ENCODE measurements at regions not wholly inside any gene's neighbourhood (a gene's known extent, or its start where the extent isn't known, plus 50 kb on each side); places are given as distances from the start of the nearest gene placed in this dataset.

DNA sequence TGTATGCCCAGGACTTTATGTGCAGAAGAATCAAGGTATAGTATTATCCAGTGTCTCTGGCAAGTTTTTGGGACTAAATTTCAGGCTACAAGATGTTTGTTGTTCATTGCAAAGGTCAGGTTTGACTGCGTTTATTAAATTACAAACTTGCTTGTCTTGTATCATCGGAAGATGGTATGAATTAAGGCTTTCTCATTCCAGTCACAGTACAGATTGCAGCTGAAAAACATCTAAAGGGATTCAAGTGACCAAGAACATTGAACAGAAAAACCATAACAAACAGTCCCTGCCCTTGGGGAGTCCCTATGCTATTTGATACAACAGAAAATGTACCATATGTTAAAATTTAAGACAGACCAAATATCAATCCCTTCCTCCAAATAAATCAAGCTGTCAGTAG, 244.7 kb upstream of the TNC start:
- Histone ChIP-seq H3K4me3 (ENCODE audit: low read depth in 1 of 3, low read length in 3 of 3) (no peak overlapping the region), H3K9me3 (ENCODE audit: control insufficient read depth in 4 of 4, low read length in 3 of 4) (no peaks in the 10 kb centered on the region), H3K27ac (ENCODE audit: low read depth in 1 of 2, low read length in 2 of 2) (no peak overlapping the region), H3K9ac (ENCODE audit: low read depth in 1 of 2, low read length in 2 of 2) (no peak overlapping the region), H3K36me3 (ENCODE audit: control insufficient read depth in 4 of 4, insufficient read depth in 3 of 4, low read depth in 1 of 4, low read length in 3 of 4) (no peaks in the 10 kb centered on the region), H3K27me3 (ENCODE audit: control insufficient read depth in 4 of 4, insufficient read depth in 4 of 4, low read length in 3 of 4) (peaks cover 0 to 3% (median 1%) of the 10 kb centered on the region in 4 donors), H3K4me1 (ENCODE audit: control insufficient read depth in 4 of 4, insufficient read depth in 4 of 4, low read length in 3 of 4) (no peaks in the 10 kb centered on the region)
- TF ChIP-seq RAD21 (IDR thresholded peaks at IDR 0.05), result no peak
- TF ChIP-seq, protein P1, sequence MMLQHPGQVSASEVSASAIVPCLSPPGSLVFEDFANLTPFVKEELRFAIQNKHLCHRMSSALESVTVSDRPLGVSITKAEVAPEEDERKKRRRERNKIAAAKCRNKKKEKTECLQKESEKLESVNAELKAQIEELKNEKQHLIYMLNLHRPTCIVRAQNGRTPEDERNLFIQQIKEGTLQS (IDR thresholded peaks at IDR 0.05), result no peak
- DNase-seq (ENCODE audit: low spot score), result no peak
- 82% methylated on average over 2 of the region's 2 CpGs for WGBS

DNA sequence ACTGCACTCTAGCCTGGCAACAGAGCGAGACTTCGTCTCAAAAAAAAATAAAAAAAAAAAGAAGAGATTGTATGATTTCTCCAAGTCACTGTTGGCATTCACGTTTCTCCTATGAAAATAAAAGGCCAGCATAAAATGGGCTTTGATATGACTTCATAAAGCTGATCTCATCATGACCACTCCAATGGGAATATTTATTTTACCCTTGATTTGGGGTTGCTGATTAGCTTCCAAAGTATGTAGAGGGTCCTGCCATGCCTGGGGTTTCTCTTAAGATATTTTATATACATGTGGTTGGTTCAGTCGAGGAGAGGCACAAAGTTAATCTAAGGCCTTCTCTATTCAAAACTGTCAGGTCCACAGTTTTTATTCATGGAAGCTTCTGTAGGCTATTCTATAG, 247.0 kb upstream of the TNC start:
- 91% methylated on average over 4 of the region's 4 CpGs for WGBS
- peaks cover 0 to 3% (median 1%) of the 10 kb centered on the region in 4 donors for H3K27me3 ChIP-seq (ENCODE audit: control insufficient read depth in 4 of 4, insufficient read depth in 4 of 4, low read length in 3 of 4)
- DNase-seq (ENCODE audit: low spot score), result no peak

DNA sequence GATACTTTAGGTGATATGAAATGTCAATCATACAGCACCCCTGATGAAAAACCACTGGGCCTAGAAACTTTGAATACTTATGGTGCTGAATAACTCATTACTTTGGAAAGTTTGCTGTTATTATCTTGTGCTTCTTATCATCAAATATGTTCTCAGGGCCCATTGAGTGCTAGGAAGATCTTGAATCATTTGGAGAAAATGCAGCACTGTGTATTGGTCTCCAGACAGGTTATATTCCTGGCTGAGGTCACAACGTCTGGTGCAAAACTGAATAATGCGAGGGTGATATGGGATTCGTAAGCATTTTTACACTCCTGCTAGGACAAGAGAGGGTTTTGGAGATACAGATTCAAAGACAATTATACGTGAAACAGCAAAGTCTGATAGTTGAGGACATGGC, 249.4 kb upstream of the TNC start:
- 91% methylated on average over 4 of the region's 4 CpGs for WGBS

More for the DNA sequence above, 247.0 kb upstream of the TNC start:
- H3K9ac ChIP-seq (ENCODE audit: low read depth in 1 of 2, low read length in 2 of 2), result no peak overlapping the region
- no peak overlapping the region for H3K27ac ChIP-seq (ENCODE audit: low read depth in 1 of 2, low read length in 2 of 2)
- H3K4me1 ChIP-seq (ENCODE audit: control insufficient read depth in 4 of 4, insufficient read depth in 4 of 4, low read length in 3 of 4), result peaks cover 0 to 2% (median 0%) of the 10 kb centered on the region in 4 donors
- TF ChIP-seq, protein P2, sequence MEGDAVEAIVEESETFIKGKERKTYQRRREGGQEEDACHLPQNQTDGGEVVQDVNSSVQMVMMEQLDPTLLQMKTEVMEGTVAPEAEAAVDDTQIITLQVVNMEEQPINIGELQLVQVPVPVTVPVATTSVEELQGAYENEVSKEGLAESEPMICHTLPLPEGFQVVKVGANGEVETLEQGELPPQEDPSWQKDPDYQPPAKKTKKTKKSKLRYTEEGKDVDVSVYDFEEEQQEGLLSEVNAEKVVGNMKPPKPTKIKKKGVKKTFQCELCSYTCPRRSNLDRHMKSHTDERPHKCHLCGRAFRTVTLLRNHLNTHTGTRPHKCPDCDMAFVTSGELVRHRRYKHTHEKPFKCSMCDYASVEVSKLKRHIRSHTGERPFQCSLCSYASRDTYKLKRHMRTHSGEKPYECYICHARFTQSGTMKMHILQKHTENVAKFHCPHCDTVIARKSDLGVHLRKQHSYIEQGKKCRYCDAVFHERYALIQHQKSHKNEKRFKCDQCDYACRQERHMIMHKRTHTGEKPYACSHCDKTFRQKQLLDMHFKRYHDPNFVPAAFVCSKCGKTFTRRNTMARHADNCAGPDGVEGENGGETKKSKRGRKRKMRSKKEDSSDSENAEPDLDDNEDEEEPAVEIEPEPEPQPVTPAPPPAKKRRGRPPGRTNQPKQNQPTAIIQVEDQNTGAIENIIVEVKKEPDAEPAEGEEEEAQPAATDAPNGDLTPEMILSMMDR (IDR thresholded peaks at IDR 0.05; ENCODE audit: low read depth, low read length, missing input control), result no peak
- TF ChIP-seq JUND (IDR thresholded peaks at IDR 0.05), result no peak
- no peak for TF ChIP-seq FOXA2 (IDR thresholded peaks at IDR 0.05)
- no peak for TF ChIP-seq HNF4A (conservative IDR thresholded peaks at IDR 0.05)
- TF ChIP-seq, protein P3, sequence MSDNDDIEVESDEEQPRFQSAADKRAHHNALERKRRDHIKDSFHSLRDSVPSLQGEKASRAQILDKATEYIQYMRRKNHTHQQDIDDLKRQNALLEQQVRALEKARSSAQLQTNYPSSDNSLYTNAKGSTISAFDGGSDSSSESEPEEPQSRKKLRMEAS (IDR thresholded peaks at IDR 0.05), result no peak
- no peak for TF ChIP-seq NR2F2 (IDR thresholded peaks at IDR 0.05)
- TF ChIP-seq SP1 (IDR thresholded peaks at IDR 0.05), result no peak
- no peak for TF ChIP-seq RAD21 (IDR thresholded peaks at IDR 0.05)
- no peaks in the 10 kb centered on the region for H3K36me3 ChIP-seq (ENCODE audit: control insufficient read depth in 4 of 4, insufficient read depth in 3 of 4, low read depth in 1 of 4, low read length in 3 of 4)
- H3K9me3 ChIP-seq (ENCODE audit: control insufficient read depth in 4 of 4, low read length in 3 of 4), result peaks cover 0 to 3% (median 0%) of the 10 kb centered on the region in 4 donors
- no peak overlapping the region for H3K4me3 ChIP-seq (ENCODE audit: low read depth in 1 of 3, low read length in 3 of 3)

More for the DNA sequence above, 249.4 kb upstream of the TNC start:
- Histone ChIP-seq H3K9ac (ENCODE audit: low read depth in 1 of 2, low read length in 2 of 2) (no peak overlapping the region), H3K36me3 (ENCODE audit: control insufficient read depth in 4 of 4, insufficient read depth in 3 of 4, low read depth in 1 of 4, low read length in 3 of 4) (no peaks in the 10 kb centered on the region), H3K27me3 (ENCODE audit: control insufficient read depth in 4 of 4, insufficient read depth in 4 of 4, low read length in 3 of 4) (peaks cover 0 to 3% (median 1%) of the 10 kb centered on the region in 4 donors), H3K27ac (ENCODE audit: low read depth in 1 of 2, low read length in 2 of 2) (no peak overlapping the region), H3K4me3 (ENCODE audit: low read depth in 1 of 3, low read length in 3 of 3) (no peak overlapping the region), H3K4me1 (ENCODE audit: control insufficient read depth in 4 of 4, insufficient read depth in 4 of 4, low read length in 3 of 4) (peaks cover 0 to 2% (median 0%) of the 10 kb centered on the region in 4 donors), H3K9me3 (ENCODE audit: control insufficient read depth in 4 of 4, low read length in 3 of 4) (peaks cover 0 to 5% (median 0%) of the 10 kb centered on the region in 4 donors)
- no peak for DNase-seq (ENCODE audit: low spot score)
- TF ChIP-seq NR2F2 (IDR thresholded peaks at IDR 0.05) (no peak), HNF4A (conservative IDR thresholded peaks at IDR 0.05) (no peak), JUND (IDR thresholded peaks at IDR 0.05) (no peak), FOXA1 (IDR thresholded peaks at IDR 0.05) (no peak), EGR1 (IDR thresholded peaks at IDR 0.05; ENCODE audit: low read depth in 2 of 2) (no peak), FOXA2 (IDR thresholded peaks at IDR 0.05) (no peak), GABPA (IDR thresholded peaks at IDR 0.05 in 1 of 2, conservative IDR thresholded peaks at IDR 0.05 in 1 of 2) (no peak)
- TF ChIP-seq, protein P4, sequence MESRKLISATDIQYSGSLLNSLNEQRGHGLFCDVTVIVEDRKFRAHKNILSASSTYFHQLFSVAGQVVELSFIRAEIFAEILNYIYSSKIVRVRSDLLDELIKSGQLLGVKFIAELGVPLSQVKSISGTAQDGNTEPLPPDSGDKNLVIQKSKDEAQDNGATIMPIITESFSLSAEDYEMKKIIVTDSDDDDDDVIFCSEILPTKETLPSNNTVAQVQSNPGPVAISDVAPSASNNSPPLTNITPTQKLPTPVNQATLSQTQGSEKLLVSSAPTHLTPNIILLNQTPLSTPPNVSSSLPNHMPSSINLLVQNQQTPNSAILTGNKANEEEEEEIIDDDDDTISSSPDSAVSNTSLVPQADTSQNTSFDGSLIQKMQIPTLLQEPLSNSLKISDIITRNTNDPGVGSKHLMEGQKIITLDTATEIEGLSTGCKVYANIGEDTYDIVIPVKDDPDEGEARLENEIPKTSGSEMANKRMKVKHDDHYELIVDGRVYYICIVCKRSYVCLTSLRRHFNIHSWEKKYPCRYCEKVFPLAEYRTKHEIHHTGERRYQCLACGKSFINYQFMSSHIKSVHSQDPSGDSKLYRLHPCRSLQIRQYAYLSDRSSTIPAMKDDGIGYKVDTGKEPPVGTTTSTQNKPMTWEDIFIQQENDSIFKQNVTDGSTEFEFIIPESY (IDR thresholded peaks at IDR 0.05), result no peak
- TF ChIP-seq, protein P5, sequence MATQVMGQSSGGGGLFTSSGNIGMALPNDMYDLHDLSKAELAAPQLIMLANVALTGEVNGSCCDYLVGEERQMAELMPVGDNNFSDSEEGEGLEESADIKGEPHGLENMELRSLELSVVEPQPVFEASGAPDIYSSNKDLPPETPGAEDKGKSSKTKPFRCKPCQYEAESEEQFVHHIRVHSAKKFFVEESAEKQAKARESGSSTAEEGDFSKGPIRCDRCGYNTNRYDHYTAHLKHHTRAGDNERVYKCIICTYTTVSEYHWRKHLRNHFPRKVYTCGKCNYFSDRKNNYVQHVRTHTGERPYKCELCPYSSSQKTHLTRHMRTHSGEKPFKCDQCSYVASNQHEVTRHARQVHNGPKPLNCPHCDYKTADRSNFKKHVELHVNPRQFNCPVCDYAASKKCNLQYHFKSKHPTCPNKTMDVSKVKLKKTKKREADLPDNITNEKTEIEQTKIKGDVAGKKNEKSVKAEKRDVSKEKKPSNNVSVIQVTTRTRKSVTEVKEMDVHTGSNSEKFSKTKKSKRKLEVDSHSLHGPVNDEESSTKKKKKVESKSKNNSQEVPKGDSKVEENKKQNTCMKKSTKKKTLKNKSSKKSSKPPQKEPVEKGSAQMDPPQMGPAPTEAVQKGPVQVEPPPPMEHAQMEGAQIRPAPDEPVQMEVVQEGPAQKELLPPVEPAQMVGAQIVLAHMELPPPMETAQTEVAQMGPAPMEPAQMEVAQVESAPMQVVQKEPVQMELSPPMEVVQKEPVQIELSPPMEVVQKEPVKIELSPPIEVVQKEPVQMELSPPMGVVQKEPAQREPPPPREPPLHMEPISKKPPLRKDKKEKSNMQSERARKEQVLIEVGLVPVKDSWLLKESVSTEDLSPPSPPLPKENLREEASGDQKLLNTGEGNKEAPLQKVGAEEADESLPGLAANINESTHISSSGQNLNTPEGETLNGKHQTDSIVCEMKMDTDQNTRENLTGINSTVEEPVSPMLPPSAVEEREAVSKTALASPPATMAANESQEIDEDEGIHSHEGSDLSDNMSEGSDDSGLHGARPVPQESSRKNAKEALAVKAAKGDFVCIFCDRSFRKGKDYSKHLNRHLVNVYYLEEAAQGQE (IDR thresholded peaks at IDR 0.05), result no peak
- TF ChIP-seq, protein P3 (IDR thresholded peaks at IDR 0.05), result no peak

Data from liver (tissue), 8 donors.